ENCODE measurements at regions not wholly inside any gene's neighbourhood (a gene's known extent, or its start where the extent isn't known, plus 50 kb on each side); places are given as distances from the start of the nearest gene placed in this dataset.
"Not testable (repeated sequence)": the region's sequence is repeated elsewhere in the genome, so short reads cannot be mapped to it uniquely, and the experiment has no call there.

GRCh38 chr6:58028188-58028587 lies 710.8 kb downstream of the PRIM2 start:
- TF ChIP-seq, protein P1, sequence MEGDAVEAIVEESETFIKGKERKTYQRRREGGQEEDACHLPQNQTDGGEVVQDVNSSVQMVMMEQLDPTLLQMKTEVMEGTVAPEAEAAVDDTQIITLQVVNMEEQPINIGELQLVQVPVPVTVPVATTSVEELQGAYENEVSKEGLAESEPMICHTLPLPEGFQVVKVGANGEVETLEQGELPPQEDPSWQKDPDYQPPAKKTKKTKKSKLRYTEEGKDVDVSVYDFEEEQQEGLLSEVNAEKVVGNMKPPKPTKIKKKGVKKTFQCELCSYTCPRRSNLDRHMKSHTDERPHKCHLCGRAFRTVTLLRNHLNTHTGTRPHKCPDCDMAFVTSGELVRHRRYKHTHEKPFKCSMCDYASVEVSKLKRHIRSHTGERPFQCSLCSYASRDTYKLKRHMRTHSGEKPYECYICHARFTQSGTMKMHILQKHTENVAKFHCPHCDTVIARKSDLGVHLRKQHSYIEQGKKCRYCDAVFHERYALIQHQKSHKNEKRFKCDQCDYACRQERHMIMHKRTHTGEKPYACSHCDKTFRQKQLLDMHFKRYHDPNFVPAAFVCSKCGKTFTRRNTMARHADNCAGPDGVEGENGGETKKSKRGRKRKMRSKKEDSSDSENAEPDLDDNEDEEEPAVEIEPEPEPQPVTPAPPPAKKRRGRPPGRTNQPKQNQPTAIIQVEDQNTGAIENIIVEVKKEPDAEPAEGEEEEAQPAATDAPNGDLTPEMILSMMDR (IDR thresholded peaks at IDR 0.05), result not testable (repeated sequence)
- not testable (repeated sequence) for TF ChIP-seq EZH2, EZH2phosphoT487 (IDR thresholded peaks at IDR 0.05)
